GM12878 (cell line): ENCODE measurements at regions not wholly inside any gene's neighbourhood (a gene's known extent, or its start where the extent isn't known, plus 50 kb on each side); places are given as distances from the start of the nearest gene placed in this dataset.

Experiments
- ATAC-seq: fragments of 200-7000 bp; cut with Tn5 transposase; 3 replicates; pipeline ENCODE4 v1.9.1; 2020; ENCODE audit warnings: mild to moderate bottlenecking, moderate library complexity
- BruUV-seq: library from RNA; stranded (reverse); fragments of 400-500 nt; replicated peaks from 2 replicates; lab custom pipeline; 2021; lab: Mats Ljungman, UMichigan
- CTCF ChIA-PET: fragments of 300-600 bp; sonication (Branson Sonifier 250); formaldehyde crosslinking; extraction: SDS; loops from one replicate; lab custom pipeline; 2021; ENCODE audit warnings: inconsistent platforms; lab: Yijun Ruan, JAX
- POLR2A ChIA-PET: fragments of 350-600 bp; formaldehyde crosslinking; extraction: SDS; loops from one replicate; lab custom pipeline; 2021; ENCODE audit warnings: inconsistent platforms; lab: Charles Lee
- RAD21 ChIA-PET: fragments of 300-600 bp; sonication (Branson Sonifier 250); formaldehyde crosslinking; loops from one replicate; lab custom pipeline; 2023; ENCODE audit warnings: antibody characterized with exemption; ENCODE audit not compliant: unreplicated experiment; lab: Charles Lee
- SMC1A ChIA-PET: fragments of 300-600 bp; sonication (Branson Sonifier 250); formaldehyde crosslinking; loops from one replicate; lab custom pipeline; 2023; ENCODE audit not compliant: unreplicated experiment, uncharacterized antibody; lab: Charles Lee
- DNase-seq: peaks from one replicate; pipeline ENCODE4 v3.0.0-alpha.2; 2011; ENCODE audit warnings: low read depth, low spot score
- FAIRE-seq: peaks from 3 replicates; lab custom pipeline; 2011; peaks lifted over from hg19 to GRCh38; lab: Jason Lieb, UNC
- H2AFZ ChIP-seq: 2 replicates; pipeline ENCODE4 v1.6.0; 2011; ENCODE audit warnings: low read depth, low read length, control low read depth; ENCODE audit not compliant: control insufficient read depth
- H3K27ac ChIP-seq: 2 replicates; pipeline ENCODE4 v1.5.1; 2011; ENCODE audit warnings: control low read depth; ENCODE audit not compliant: control insufficient read depth, insufficient read depth
- H3K27me3 ChIP-seq, 2 experiments: replicated peaks in 1 of 2; 2 replicates each; pipeline versions ENCODE4 v1.6.0 to v1.6.1; 2011; ENCODE audit warnings: low read length in 1 of 2; ENCODE audit not compliant: control insufficient read depth in 2 of 2, insufficient read depth in 2 of 2
- H3K36me3 ChIP-seq, 2 experiments: 2 replicates each; pipeline ENCODE4 v1.5.1; 2011; ENCODE audit warnings: low read length in 1 of 2; ENCODE audit not compliant: control insufficient read depth in 2 of 2, insufficient read depth in 2 of 2
- H3K4me1 ChIP-seq: 2 replicates; pipeline ENCODE4 v1.6.1; 2011; ENCODE audit warnings: mild to moderate bottlenecking, low read length, moderate library complexity, mixed read lengths; ENCODE audit not compliant: control insufficient read depth, insufficient read depth
- H3K4me2 ChIP-seq: 2 replicates; pipeline ENCODE4 v1.6.0; 2011; ENCODE audit warnings: control low read depth; ENCODE audit not compliant: control insufficient read depth, insufficient read depth
- H3K4me3 ChIP-seq: fragments of 200-600 bp; sonication (generic); 2 replicates; pipeline ENCODE4 v1.5.1; 2016
- H3K79me2 ChIP-seq: 2 replicates; pipeline ENCODE4 v1.6.0; 2011; ENCODE audit warnings: low read length; ENCODE audit not compliant: control insufficient read depth, insufficient read depth
- H3K9ac ChIP-seq: 2 replicates; pipeline ENCODE4 v1.8.0; 2011; ENCODE audit warnings: low read length, control low read depth, mixed read lengths; ENCODE audit not compliant: control insufficient read depth, insufficient read depth
- H3K9me3 ChIP-seq: replicated peaks from 3 replicates; pipeline ENCODE4 v1.5.1; 2011; ENCODE audit warnings: mild to moderate bottlenecking, low read length; ENCODE audit not compliant: control insufficient read depth, insufficient read depth
- H4K20me1 ChIP-seq: 2 replicates; pipeline ENCODE4 v1.6.0; 2011; ENCODE audit not compliant: control insufficient read depth, insufficient read depth
- BCL3 ChIP-seq: IDR thresholded peaks from 2 replicates; pipeline ENCODE4 v1.6.1; 2011; ENCODE audit warnings: borderline replicate concordance, low read depth, mild to moderate bottlenecking, moderate library complexity, low read length; ENCODE audit not compliant: insufficient read depth, poor library complexity, severe bottlenecking
- MEF2A ChIP-seq: IDR thresholded peaks from 2 replicates; pipeline ENCODE4 v1.6.1; 2011; ENCODE audit warnings: low read depth, mild to moderate bottlenecking, low read length, moderate library complexity; ENCODE audit not compliant: insufficient read depth
- MEF2B ChIP-seq: fragments of 450-650 bp; IDR thresholded peaks from 2 replicates; pipeline ENCODE4 v1.6.1; 2018; ENCODE audit warnings: mild to moderate bottlenecking, moderate library complexity; ENCODE audit not compliant: partially characterized antibody, poor library complexity, severe bottlenecking
- MTA2 ChIP-seq: fragments of 450-650 bp; IDR thresholded peaks from 2 replicates; pipeline ENCODE4 v1.6.1; 2016; ENCODE audit warnings: low read depth, mild to moderate bottlenecking, moderate library complexity
- MTA3 ChIP-seq: IDR thresholded peaks from 2 replicates; pipeline ENCODE4 v1.6.1; 2012; ENCODE audit warnings: low read length, inconsistent platforms, borderline replicate concordance
- NFXL1 ChIP-seq: fragments of 450-650 bp; IDR thresholded peaks from 2 replicates; pipeline ENCODE4 v1.6.1; 2017; ENCODE audit warnings: antibody characterized with exemption, mild to moderate bottlenecking, borderline replicate concordance
- PAX8 ChIP-seq: fragments of 450-650 bp; IDR thresholded peaks from 2 replicates; pipeline ENCODE4 v1.6.1; 2017; ENCODE audit warnings: mild to moderate bottlenecking, moderate library complexity
- SKIL ChIP-seq: fragments of 450-650 bp; IDR thresholded peaks from 2 replicates; pipeline ENCODE4 v1.6.1; 2017; ENCODE audit warnings: mild to moderate bottlenecking, low read depth, inconsistent platforms; ENCODE audit not compliant: poor library complexity, severe bottlenecking
- SREBF1 ChIP-seq: IDR thresholded peaks from 2 replicates; pipeline ENCODE4 v1.6.1; 2012; ENCODE audit warnings: mild to moderate bottlenecking, low read length
- WGBS: methylation state at CpG from one replicate; pipeline ENCODE4 v1.1.6; 2016; ENCODE audit warnings: low lambda C conversion rate; ENCODE audit not compliant: insufficient replicate concordance, insufficient coverage; ENCODE audit errors: missing lambda C conversion rate; 5-methylcytosine and 5-hydroxymethylcytosine counted together
- in situ Hi-C: fragments of 300-500 bp; cut with MboI; formaldehyde crosslinking; loops from 9 replicates; pipeline ENCODE4 v1.14.3; 2018; ENCODE audit warnings: mixed read lengths
- intact Hi-C: fragments of 100-400 bp; cut with micrococcal nuclease; formaldehyde crosslinking; loops from one replicate; pipeline ENCODE4 v1.14.2; 2022; ENCODE audit not compliant: unreplicated experiment

DNA sequence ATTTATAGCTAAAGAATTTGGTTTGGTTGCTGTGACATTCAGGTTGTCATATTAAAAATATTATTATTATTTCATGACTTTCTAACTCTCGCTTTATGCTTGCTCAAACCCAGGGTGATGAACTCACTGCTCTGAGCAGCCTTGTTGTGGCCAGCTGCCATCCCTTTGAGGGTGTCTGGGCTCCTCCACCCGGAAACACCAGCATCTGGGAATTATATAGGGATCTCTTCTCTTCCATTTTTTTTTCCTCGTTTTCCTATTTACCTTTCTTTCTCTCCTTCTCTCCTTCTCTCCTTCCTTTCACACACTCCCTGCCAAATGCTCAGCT is 355.8 kb upstream of the SMARCA2 start:
- FAIRE-seq (no peak), ATAC-seq (no peak), DNase-seq (no peak)
- 15% methylated on average over 3 of the region's 3 CpGs for WGBS
- POLR2A ChIA-PET: interaction anchor here (0.5 kb wide), 1 partner anchor 170 kb away, joined by 3 read pairs; no protein-coding TSS in a partner anchor
- CTCF ChIA-PET: interaction anchor here (0.7 kb wide), 1 partner anchor 1476 kb away, joined by 3 read pairs; no protein-coding TSS in a partner anchor
- Histone ChIP-seq H3K36me3 (no peaks in the 10 kb centered on the region), H3K9me3 (no peaks in the 10 kb centered on the region), H3K27ac (no peak overlapping the region), H3K4me2 (no peak overlapping the region), H4K20me1 (no peaks in the 10 kb centered on the region), H3K4me3 (no peak overlapping the region), H3K9ac (no peak overlapping the region), H2AFZ (no peak overlapping the region), H3K79me2 (no peaks in the 10 kb centered on the region), H3K4me1 (no peaks in the 10 kb centered on the region), H3K27me3 (no peaks in the 10 kb centered on the region)
- in situ Hi-C loops (no loop called here), intact Hi-C loops (no loop called here)
- RAD21 ChIA-PET: no interaction called here
- BruUV-seq: no TSS peak
- TF ChIP-seq MEF2B (no peak), NFXL1 (no peak), MTA2 (no peak), SKIL (no peak), MEF2A (no peak), MTA3 (no peak), SREBF1 (no peak), BCL3 (no peak), PAX8 (no peak)
- SMC1A ChIA-PET: interaction anchor here (0.9 to 1.4 kb wide), 2 partner anchors 17 to 26 kb away, joined by 3 to 4 read pairs; no protein-coding TSS in a partner anchor
